ENCODE measurements at regions not wholly inside any gene's neighbourhood (a gene's known extent, or its start where the extent isn't known, plus 50 kb on each side); places are given as distances from the start of the nearest gene placed in this dataset.

GRCh38 chr3:189118896-189119295, 52.9 kb upstream of the TPRG1 start:
- H3K4me1 ChIP-seq (ENCODE audit: control insufficient read depth, insufficient read depth, low read length) = no peaks in the 10 kb centered on the region
- no peaks in the 10 kb centered on the region for H3K27me3 ChIP-seq (ENCODE audit: control insufficient read depth, insufficient read depth, low read length)
- no peaks in the 10 kb centered on the region for H3K9me3 ChIP-seq (ENCODE audit: control insufficient read depth, low read depth, low read length)
- H3K4me3 ChIP-seq (ENCODE audit: low read length) = no peak overlapping the region
- no peak for DNase-seq
- WGBS (ENCODE audit: insufficient coverage, low lambda C conversion rate) = no CpG with 5 or more reads among the region's 1 CpG
- H3K36me3 ChIP-seq (ENCODE audit: control insufficient read depth, insufficient read depth, low read length) = no peaks in the 10 kb centered on the region
- no peak overlapping the region for H3K27ac ChIP-seq (ENCODE audit: low read length)

- Histone ChIP-seq H3K27me3 (ENCODE audit: control insufficient read depth, insufficient read depth, low read length) (no peaks in the 10 kb centered on the region), H3K9me3 (ENCODE audit: control insufficient read depth, low read depth, low read length) (no peaks in the 10 kb centered on the region), H3K4me3 (ENCODE audit: low read length) (no peak overlapping the region), H3K4me1 (ENCODE audit: control insufficient read depth, insufficient read depth, low read length) (no peaks in the 10 kb centered on the region), H3K27ac (ENCODE audit: low read length) (no peak overlapping the region), H3K36me3 (ENCODE audit: control insufficient read depth, insufficient read depth, low read length) (no peaks in the 10 kb centered on the region)
- no peak for DNase-seq
- 100% methylated on average over 2 of the region's 3 CpGs for WGBS (ENCODE audit: insufficient coverage, low lambda C conversion rate)
Measured at GRCh38 chr3:189119950-189120349, 51.8 kb upstream of the TPRG1 start.

GRCh38 chr3:189121092-189121491, 50.7 kb upstream of the TPRG1 start:
- DNase-seq = no peak
- no peak overlapping the region for H3K4me3 ChIP-seq (ENCODE audit: low read length)
- H3K27ac ChIP-seq (ENCODE audit: low read length) = no peak overlapping the region
- H3K27me3 ChIP-seq (ENCODE audit: control insufficient read depth, insufficient read depth, low read length) = no peaks in the 10 kb centered on the region
- no peaks in the 10 kb centered on the region for H3K36me3 ChIP-seq (ENCODE audit: control insufficient read depth, insufficient read depth, low read length)
- 57% methylated on average over 1 of the region's 2 CpGs for WGBS (ENCODE audit: insufficient coverage, low lambda C conversion rate)
- no peaks in the 10 kb centered on the region for H3K4me1 ChIP-seq (ENCODE audit: control insufficient read depth, insufficient read depth, low read length)
- no peaks in the 10 kb centered on the region for H3K9me3 ChIP-seq (ENCODE audit: control insufficient read depth, low read depth, low read length)

Measured in large intestine (tissue), 3 donors.